ENCODE measurements at regions not wholly inside any gene's neighbourhood (a gene's known extent, or its start where the extent isn't known, plus 50 kb on each side); places are given as distances from the start of the nearest gene placed in this dataset.

DNA sequence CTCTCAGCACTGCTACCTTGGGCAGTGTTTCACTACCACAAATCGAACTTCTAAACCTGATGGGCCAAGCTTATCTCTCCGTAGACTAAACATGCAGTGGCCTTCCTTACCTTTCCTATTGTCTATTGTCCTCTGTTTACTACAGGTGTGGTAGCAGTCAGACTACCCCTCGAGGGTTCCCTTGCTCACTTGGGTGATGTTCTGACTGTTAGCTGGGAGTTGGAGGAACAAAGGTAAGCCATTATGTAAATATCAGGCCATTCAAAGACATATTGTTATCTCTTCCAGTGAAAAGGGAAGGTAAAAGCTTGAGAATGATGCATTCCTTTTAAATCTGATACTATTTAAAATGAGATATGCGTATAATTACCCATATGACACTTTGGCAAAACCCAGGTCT lies 828.3 kb upstream of the EEF2KMT start:
- DNase-seq (ENCODE audit: low spot score) (no peak), FAIRE-seq (no peak), ATAC-seq (no peak)
- no TSS peak for BruUV-seq (replicated peaks)
- H3K4me2 ChIP-seq (ENCODE audit: low read depth, low read length): no peak overlapping the region
- H3K9me3 ChIP-seq (ENCODE audit: low read length): 0 out of 2 replicates have a peak, but pooled peaks cover 3% of the 10 kb centered on the region
- intact Hi-C loops (cut with micrococcal nuclease; ENCODE audit: unreplicated experiment): no loop called here
- ChIA-PET POLR2A (no interaction called here), CTCF (ENCODE audit: low intra/inter-chr PET ratio, low total read pairs) (no interaction called here)
- H4K20me1 ChIP-seq (ENCODE audit: insufficient read depth, low read length): no peaks in the 10 kb centered on the region
- no peaks in the 10 kb centered on the region for H3K4me1 ChIP-seq (ENCODE audit: insufficient read depth, low read length)
- H3K27me3 ChIP-seq (ENCODE audit: control insufficient read depth in 1 of 2, insufficient read depth in 2 of 2, low read length in 2 of 2): no peaks in the 10 kb centered on the region; a peak in 1 of 5 replicates
- H3K9ac ChIP-seq (ENCODE audit: insufficient read depth, low read depth, low read length): no peak overlapping the region
- H3K36me3 ChIP-seq (replicated peaks in 1 of 2; ENCODE audit: control insufficient read depth in 1 of 2, insufficient read depth in 2 of 2, low read length in 2 of 2): no peaks in the 10 kb centered on the region
- TF ChIP-seq HOXA9 (CRISPR knock-in tag; IDR thresholded peaks at IDR 0.05; ENCODE audit: borderline replicate concordance) (no peak), NCOA1 (CRISPR knock-in tag; IDR thresholded peaks at IDR 0.05) (no peak), PHF20 (CRISPR knock-in tag; IDR thresholded peaks at IDR 0.05) (no peak), ZNF782 (CRISPR knock-in tag; IDR thresholded peaks at IDR 0.05; ENCODE audit: borderline replicate concordance) (no peak), ZNF644 (CRISPR knock-in tag; IDR thresholded peaks at IDR 0.05; ENCODE audit: low read depth) (no peak), GMEB1 (CRISPR knock-in tag; IDR thresholded peaks at IDR 0.05; ENCODE audit: borderline replicate concordance) (no peak), GTF2F1 (IDR thresholded peaks at IDR 0.05; ENCODE audit: low read length) (no peak), STAG1 (CRISPR knock-in tag; IDR thresholded peaks at IDR 0.05) (no peak), ZNF780A (CRISPR knock-in tag; IDR thresholded peaks at IDR 0.05) (no peak), NFE2 (CRISPR knock-in tag; IDR thresholded peaks at IDR 0.05) (no peak), YEATS2 (CRISPR knock-in tag; IDR thresholded peaks at IDR 0.05; ENCODE audit: borderline replicate concordance) (no peak)
- TF ChIP-seq, protein P1, sequence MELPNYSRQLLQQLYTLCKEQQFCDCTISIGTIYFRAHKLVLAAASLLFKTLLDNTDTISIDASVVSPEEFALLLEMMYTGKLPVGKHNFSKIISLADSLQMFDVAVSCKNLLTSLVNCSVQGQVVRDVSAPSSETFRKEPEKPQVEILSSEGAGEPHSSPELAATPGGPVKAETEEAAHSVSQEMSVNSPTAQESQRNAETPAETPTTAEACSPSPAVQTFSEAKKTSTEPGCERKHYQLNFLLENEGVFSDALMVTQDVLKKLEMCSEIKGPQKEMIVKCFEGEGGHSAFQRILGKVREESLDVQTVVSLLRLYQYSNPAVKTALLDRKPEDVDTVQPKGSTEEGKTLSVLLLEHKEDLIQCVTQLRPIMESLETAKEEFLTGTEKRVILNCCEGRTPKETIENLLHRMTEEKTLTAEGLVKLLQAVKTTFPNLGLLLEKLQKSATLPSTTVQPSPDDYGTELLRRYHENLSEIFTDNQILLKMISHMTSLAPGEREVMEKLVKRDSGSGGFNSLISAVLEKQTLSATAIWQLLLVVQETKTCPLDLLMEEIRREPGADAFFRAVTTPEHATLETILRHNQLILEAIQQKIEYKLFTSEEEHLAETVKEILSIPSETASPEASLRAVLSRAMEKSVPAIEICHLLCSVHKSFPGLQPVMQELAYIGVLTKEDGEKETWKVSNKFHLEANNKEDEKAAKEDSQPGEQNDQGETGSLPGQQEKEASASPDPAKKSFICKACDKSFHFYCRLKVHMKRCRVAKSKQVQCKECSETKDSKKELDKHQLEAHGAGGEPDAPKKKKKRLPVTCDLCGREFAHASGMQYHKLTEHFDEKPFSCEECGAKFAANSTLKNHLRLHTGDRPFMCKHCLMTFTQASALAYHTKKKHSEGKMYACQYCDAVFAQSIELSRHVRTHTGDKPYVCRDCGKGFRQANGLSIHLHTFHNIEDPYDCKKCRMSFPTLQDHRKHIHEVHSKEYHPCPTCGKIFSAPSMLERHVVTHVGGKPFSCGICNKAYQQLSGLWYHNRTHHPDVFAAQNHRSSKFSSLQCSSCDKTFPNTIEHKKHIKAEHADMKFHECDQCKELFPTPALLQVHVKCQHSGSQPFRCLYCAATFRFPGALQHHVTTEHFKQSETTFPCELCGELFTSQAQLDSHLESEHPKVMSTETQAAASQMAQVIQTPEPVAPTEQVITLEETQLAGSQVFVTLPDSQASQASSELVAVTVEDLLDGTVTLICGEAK (IDR thresholded peaks at IDR 0.05): no peak
- TF ChIP-seq, protein P1 (CRISPR knock-in tag; IDR thresholded peaks at IDR 0.05): no peak
- H2AFZ ChIP-seq (ENCODE audit: low read length): no peak overlapping the region
- in situ Hi-C loops (cut with HindIII; ENCODE audit: extremely low pct_ligation_motif_present, low pct_unique_long_range_greater_than_20kb): no loop called here
- H3K79me2 ChIP-seq (ENCODE audit: insufficient read depth, low read length): no peaks in the 10 kb centered on the region
- H3K27ac ChIP-seq (ENCODE audit: extremely low read length, insufficient read depth, low read length): no peak overlapping the region
- no peak overlapping the region for H3K4me3 ChIP-seq (replicated peaks in 1 of 3; ENCODE audit: insufficient read depth in 1 of 3, low read depth in 2 of 3, low read length in 3 of 3)
- 1% methylated on average over 4 of the region's 4 CpGs for WGBS (ENCODE audit: low lambda C conversion rate)

Measured in HepG2 (cell line).